ENCODE measurements at regions not wholly inside any gene's neighbourhood (a gene's known extent, or its start where the extent isn't known, plus 50 kb on each side); places are given as distances from the start of the nearest gene placed in this dataset.

- TF ChIP-seq TAF1 (IDR thresholded peaks at IDR 0.05; ENCODE audit: borderline replicate concordance, insufficient read depth, low read length) (no peak), POLR2AphosphoS5 (IDR thresholded peaks at IDR 0.05; ENCODE audit: low read depth, low read length) (no peak), FOXP2 (optimal IDR thresholded peaks at IDR 0.05; ENCODE audit: borderline replicate concordance, extremely low read depth, extremely low read length, insufficient read depth) (no peak), SIN3A (IDR thresholded peaks at IDR 0.05; ENCODE audit: borderline replicate concordance, insufficient read depth, low read length) (no peak), REST (IDR thresholded peaks at IDR 0.05; ENCODE audit: insufficient read depth in 1 of 2, low read depth in 2 of 2, low read length in 2 of 2) (no peak)
These were observed 65.8 kb upstream of the UQCRFS1 start for GRCh38 chr19:29278716-29279115.

- TF ChIP-seq REST (IDR thresholded peaks at IDR 0.05; ENCODE audit: insufficient read depth in 1 of 2, low read depth in 2 of 2, low read length in 2 of 2): no peak
- TF ChIP-seq SIN3A (IDR thresholded peaks at IDR 0.05; ENCODE audit: borderline replicate concordance, insufficient read depth, low read length): no peak
- no peak for TF ChIP-seq FOXP2 (optimal IDR thresholded peaks at IDR 0.05; ENCODE audit: borderline replicate concordance, extremely low read depth, extremely low read length, insufficient read depth)
- no peak for TF ChIP-seq TAF1 (IDR thresholded peaks at IDR 0.05; ENCODE audit: borderline replicate concordance, insufficient read depth, low read length)
- TF ChIP-seq POLR2AphosphoS5 (IDR thresholded peaks at IDR 0.05; ENCODE audit: low read depth, low read length): no peak
These were observed 70.4 kb upstream of the UQCRFS1 start for GRCh38 chr19:29283366-29283765.

GRCh38 chr19:29285187-29285687, 72.3 kb upstream of the UQCRFS1 start:
- no peak for TF ChIP-seq REST (IDR thresholded peaks at IDR 0.05; ENCODE audit: insufficient read depth in 1 of 2, low read depth in 2 of 2, low read length in 2 of 2)
- no peak for TF ChIP-seq POLR2AphosphoS5 (IDR thresholded peaks at IDR 0.05; ENCODE audit: low read depth, low read length)
- no peak for TF ChIP-seq SIN3A (IDR thresholded peaks at IDR 0.05; ENCODE audit: borderline replicate concordance, insufficient read depth, low read length)
- no peak for TF ChIP-seq TAF1 (IDR thresholded peaks at IDR 0.05; ENCODE audit: borderline replicate concordance, insufficient read depth, low read length)
- TF ChIP-seq FOXP2 (optimal IDR thresholded peaks at IDR 0.05; ENCODE audit: borderline replicate concordance, extremely low read depth, extremely low read length, insufficient read depth): no peak

GRCh38 chr19:29285878-29286277, 72.9 kb upstream of the UQCRFS1 start:
- no peak for TF ChIP-seq FOXP2 (optimal IDR thresholded peaks at IDR 0.05; ENCODE audit: borderline replicate concordance, extremely low read depth, extremely low read length, insufficient read depth)
- TF ChIP-seq REST (IDR thresholded peaks at IDR 0.05; ENCODE audit: insufficient read depth in 1 of 2, low read depth in 2 of 2, low read length in 2 of 2): no peak
- no peak for TF ChIP-seq POLR2AphosphoS5 (IDR thresholded peaks at IDR 0.05; ENCODE audit: low read depth, low read length)
- no peak for TF ChIP-seq TAF1 (IDR thresholded peaks at IDR 0.05; ENCODE audit: borderline replicate concordance, insufficient read depth, low read length)
- no peak for TF ChIP-seq SIN3A (IDR thresholded peaks at IDR 0.05; ENCODE audit: borderline replicate concordance, insufficient read depth, low read length)

GRCh38 chr19:29287061-29287460, 74.1 kb upstream of the UQCRFS1 start:
- no peak for TF ChIP-seq SIN3A (IDR thresholded peaks at IDR 0.05; ENCODE audit: borderline replicate concordance, insufficient read depth, low read length)
- no peak for TF ChIP-seq TAF1 (IDR thresholded peaks at IDR 0.05; ENCODE audit: borderline replicate concordance, insufficient read depth, low read length)
- TF ChIP-seq POLR2AphosphoS5 (IDR thresholded peaks at IDR 0.05; ENCODE audit: low read depth, low read length): no peak
- no peak for TF ChIP-seq REST (IDR thresholded peaks at IDR 0.05; ENCODE audit: insufficient read depth in 1 of 2, low read depth in 2 of 2, low read length in 2 of 2)
- TF ChIP-seq FOXP2 (optimal IDR thresholded peaks at IDR 0.05; ENCODE audit: borderline replicate concordance, extremely low read depth, extremely low read length, insufficient read depth): no peak

Measured in PFSK-1 (cell line).